CD4-positive, alpha-beta T cell (primary cell): ENCODE measurements at regions not wholly inside any gene's neighbourhood (a gene's known extent, or its start where the extent isn't known, plus 50 kb on each side); places are given as distances from the start of the nearest gene placed in this dataset.
A peak's percentile ranks its signal among the peaks of the same experiment; 100 is the strongest.

Experiments used
- ATAC-seq: fragments of 200-7000 bp; cut with Tn5 transposase; one replicate; pipeline ENCODE4 v1.10.0; 2022; ENCODE audit warnings: mild to moderate bottlenecking; ENCODE audit not compliant: poor library complexity
- CTCF ChIA-PET: fragments of 350-600 bp; sonication (Branson Sonifier 250); formaldehyde crosslinking; loops from one replicate; lab custom pipeline; 2021; ENCODE audit warnings: antibody characterized with exemption, inconsistent platforms; lab: Charles Lee
- POLR2A ChIA-PET: fragments of 350-600 bp; sonication (Branson Sonifier 250); formaldehyde crosslinking; loops from one replicate; lab custom pipeline; 2021; ENCODE audit warnings: antibody characterized with exemption, inconsistent platforms; lab: Charles Lee
- DNase-seq, 14 experiments: peaks; one replicate each; pipeline ENCODE4 v3.0.0-alpha.2; 2013 to 2020; ENCODE audit warnings: mixed read lengths in 2 of 14
- H3K27ac ChIP-seq, 2 donors: one replicate each; pipeline versions ENCODE4 v1.5.1 to v1.7.0; 2013; ENCODE audit warnings: low read length in 2 of 2, low read depth in 1 of 2, mild to moderate bottlenecking in 1 of 2
- H3K27me3 ChIP-seq, 2 experiments: 1 replicate in 1 of 2; 2 replicates in 1 of 2; pipeline versions ENCODE4 v1.6.1 to v1.7.0; 2013; ENCODE audit warnings: low read length in 2 of 2, control low read depth in 1 of 2, mild to moderate bottlenecking in 1 of 2, moderate library complexity in 1 of 2; ENCODE audit not compliant: insufficient read depth in 2 of 2, control insufficient read depth in 1 of 2
- H3K36me3 ChIP-seq: one replicate; pipeline ENCODE4 v1.6.1; 2013; ENCODE audit warnings: low read length, control low read depth; ENCODE audit not compliant: insufficient read depth
- H3K4me1 ChIP-seq: one replicate; pipeline ENCODE4 v1.6.1; 2013; ENCODE audit warnings: low read length, control low read depth; ENCODE audit not compliant: insufficient read depth
- H3K4me3 ChIP-seq: one replicate; pipeline ENCODE4 v1.5.1; 2013; ENCODE audit warnings: mild to moderate bottlenecking, low read length, moderate library complexity
- H3K9me3 ChIP-seq, 2 experiments: 1 replicate in 1 of 2; 2 replicates in 1 of 2; pipeline versions ENCODE4 v1.6.1 to v1.7.0; 2013; ENCODE audit warnings: low read length in 2 of 2, mild to moderate bottlenecking in 2 of 2, control low read depth in 1 of 2, moderate library complexity in 1 of 2; ENCODE audit not compliant: control insufficient read depth in 1 of 2, insufficient read depth in 1 of 2
- H3K27ac Mint-ChIP-seq: one replicate; pipeline ENCODE4 v1.8.0; 2020; ENCODE audit warnings: mixed read lengths
- H3K27me3 Mint-ChIP-seq: one replicate; pipeline ENCODE4 v1.8.0; 2021; ENCODE audit warnings: mixed read lengths
- H3K36me3 Mint-ChIP-seq: one replicate; pipeline ENCODE4 v1.8.0; 2021; ENCODE audit warnings: low read depth, mixed read lengths
- H3K4me1 Mint-ChIP-seq: one replicate; pipeline ENCODE4 v1.8.0; 2021; ENCODE audit warnings: low read depth, mixed read lengths
- H3K4me3 Mint-ChIP-seq: one replicate; pipeline ENCODE4 v1.8.0; 2020; ENCODE audit warnings: mild to moderate bottlenecking, mixed read lengths
- H3K9me3 Mint-ChIP-seq: one replicate; pipeline ENCODE4 v1.8.0; 2020; ENCODE audit warnings: mixed read lengths
- CTCF ChIP-seq: fragments of 200-600 bp; IDR thresholded peaks from one replicate; pipeline ENCODE4 v1.8.0; 2022; ENCODE audit warnings: antibody characterized with exemption, mild to moderate bottlenecking
- intact Hi-C, 2 experiments: fragments of 100-400 bp; cut with DNase I in 1 of 2; cut with micrococcal nuclease in 1 of 2; formaldehyde crosslinking; loops; one replicate each; pipeline versions ENCODE4 v1.15.1 to v1.9.0; 2023 to 2025; cut with DNase I, micrococcal nuclease

GRCh38 chr18:41745166-41746049 lies 209.6 kb upstream of the PIK3C3 start:
- H3K27ac ChIP-seq: no peak overlapping the region
- CTCF ChIA-PET: no interaction called here
- peak in 1 of 14 experiments; percentile 2 for DNase-seq
- no peak overlapping the region for H3K4me3 ChIP-seq
- H3K4me1 Mint-ChIP-seq: no peaks in the 10 kb centered on the region
- H3K9me3 Mint-ChIP-seq: no peaks in the 10 kb centered on the region
- no peaks in the 10 kb centered on the region for H3K4me1 ChIP-seq
- POLR2A ChIA-PET: no interaction called here
- no peaks in the 10 kb centered on the region for H3K36me3 ChIP-seq
- H3K9me3 ChIP-seq: no peaks in the 10 kb centered on the region
- H3K4me3 Mint-ChIP-seq: no peak overlapping the region
- no peak for TF ChIP-seq CTCF
- intact Hi-C loops: no loop called here
- no peaks in the 10 kb centered on the region for H3K27me3 Mint-ChIP-seq
- ATAC-seq: no peak
- H3K27ac Mint-ChIP-seq: no peak overlapping the region
- no peaks in the 10 kb centered on the region for H3K27me3 ChIP-seq
- H3K36me3 Mint-ChIP-seq: no peaks in the 10 kb centered on the region

GRCh38 chr18:41744421-41745030 lies 210.5 kb upstream of the PIK3C3 start:
- H3K27ac Mint-ChIP-seq: no peak overlapping the region

GRCh38 chr18:41737218-41737617 lies 217.8 kb upstream of the PIK3C3 start:
- CTCF ChIA-PET: no interaction called here
- Histone ChIP-seq H3K9me3 (no peaks in the 10 kb centered on the region), H3K27ac (no peak overlapping the region), H3K4me3 (no peak overlapping the region), H3K4me1 (no peaks in the 10 kb centered on the region), H3K36me3 (no peaks in the 10 kb centered on the region), H3K27me3 (no peaks in the 10 kb centered on the region)
- DNase-seq (no peak), ATAC-seq (no peak)
- POLR2A ChIA-PET: no interaction called here
- TF ChIP-seq CTCF: no peak
- Mint-ChIP-seq H3K27me3 (no peaks in the 10 kb centered on the region), H3K9me3 (no peaks in the 10 kb centered on the region), H3K36me3 (no peaks in the 10 kb centered on the region), H3K4me3 (no peak overlapping the region), H3K4me1 (no peaks in the 10 kb centered on the region), H3K27ac (no peak overlapping the region)
- intact Hi-C loops: no loop called here

More at GRCh38 chr18:41744421-41745030, 210.5 kb upstream of the PIK3C3 start:
- Histone ChIP-seq H3K36me3 (no peaks in the 10 kb centered on the region), H3K27me3 (no peaks in the 10 kb centered on the region), H3K9me3 (no peaks in the 10 kb centered on the region), H3K27ac (no peak overlapping the region), H3K4me1 (no peaks in the 10 kb centered on the region), H3K4me3 (no peak overlapping the region)
- Mint-ChIP-seq H3K36me3 (no peaks in the 10 kb centered on the region), H3K4me1 (no peaks in the 10 kb centered on the region), H3K4me3 (no peak overlapping the region), H3K27me3 (no peaks in the 10 kb centered on the region), H3K9me3 (no peaks in the 10 kb centered on the region)
- POLR2A ChIA-PET: no interaction called here
- DNase-seq (no peak), ATAC-seq (no peak)
- CTCF ChIA-PET: no interaction called here
- TF ChIP-seq CTCF: no peak
- intact Hi-C loops: no loop called here
